ENCODE measurements at regions not wholly inside any gene's neighbourhood (a gene's known extent, or its start where the extent isn't known, plus 50 kb on each side); places are given as distances from the start of the nearest gene placed in this dataset.

DNA sequence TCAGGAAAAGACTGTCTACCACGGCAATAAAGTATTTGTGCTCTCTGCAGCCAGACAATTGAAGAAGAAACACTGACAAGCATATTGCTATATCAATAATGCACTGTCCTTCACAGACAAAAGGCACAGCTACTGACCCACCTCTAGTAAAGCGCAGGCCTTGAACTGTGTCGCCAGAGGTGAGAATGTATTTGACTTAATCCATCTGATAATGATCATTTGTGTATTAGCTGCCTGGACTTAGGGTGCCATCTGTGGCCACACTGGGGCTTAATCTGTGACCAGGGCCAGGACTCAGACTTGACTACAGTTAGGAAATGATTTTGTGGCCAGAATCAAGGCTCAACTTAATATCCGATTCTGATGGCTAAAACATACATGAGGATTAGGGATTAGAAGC is 260.4 kb downstream of the SMARCA1 start:
- TF ChIP-seq, protein P1, sequence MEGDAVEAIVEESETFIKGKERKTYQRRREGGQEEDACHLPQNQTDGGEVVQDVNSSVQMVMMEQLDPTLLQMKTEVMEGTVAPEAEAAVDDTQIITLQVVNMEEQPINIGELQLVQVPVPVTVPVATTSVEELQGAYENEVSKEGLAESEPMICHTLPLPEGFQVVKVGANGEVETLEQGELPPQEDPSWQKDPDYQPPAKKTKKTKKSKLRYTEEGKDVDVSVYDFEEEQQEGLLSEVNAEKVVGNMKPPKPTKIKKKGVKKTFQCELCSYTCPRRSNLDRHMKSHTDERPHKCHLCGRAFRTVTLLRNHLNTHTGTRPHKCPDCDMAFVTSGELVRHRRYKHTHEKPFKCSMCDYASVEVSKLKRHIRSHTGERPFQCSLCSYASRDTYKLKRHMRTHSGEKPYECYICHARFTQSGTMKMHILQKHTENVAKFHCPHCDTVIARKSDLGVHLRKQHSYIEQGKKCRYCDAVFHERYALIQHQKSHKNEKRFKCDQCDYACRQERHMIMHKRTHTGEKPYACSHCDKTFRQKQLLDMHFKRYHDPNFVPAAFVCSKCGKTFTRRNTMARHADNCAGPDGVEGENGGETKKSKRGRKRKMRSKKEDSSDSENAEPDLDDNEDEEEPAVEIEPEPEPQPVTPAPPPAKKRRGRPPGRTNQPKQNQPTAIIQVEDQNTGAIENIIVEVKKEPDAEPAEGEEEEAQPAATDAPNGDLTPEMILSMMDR (conservative IDR thresholded peaks at IDR 0.05; ENCODE audit: low read depth, low read length): no peak
- TF ChIP-seq EZH2phosphoT487 (IDR thresholded peaks at IDR 0.05; ENCODE audit: borderline replicate concordance, low read length) (no peak), EZH2 (IDR thresholded peaks at IDR 0.05; ENCODE audit: low read length, unreplicated experiment) (no peak)
